ENCODE measurements at regions not wholly inside any gene's neighbourhood (a gene's known extent, or its start where the extent isn't known, plus 50 kb on each side); places are given as distances from the start of the nearest gene placed in this dataset.
A peak's percentile ranks its signal among the peaks of the same experiment; 100 is the strongest.
"Not testable (repeated sequence)": the region's sequence is repeated elsewhere in the genome, so short reads cannot be mapped to it uniquely, and the experiment has no call there.

- DNase-seq (ENCODE audit: low spot score): no peak
- FAIRE-seq: no peak
Observed at GRCh38 chr17:36844601-36845000, 92.7 kb upstream of the LHX1 start.

DNA sequence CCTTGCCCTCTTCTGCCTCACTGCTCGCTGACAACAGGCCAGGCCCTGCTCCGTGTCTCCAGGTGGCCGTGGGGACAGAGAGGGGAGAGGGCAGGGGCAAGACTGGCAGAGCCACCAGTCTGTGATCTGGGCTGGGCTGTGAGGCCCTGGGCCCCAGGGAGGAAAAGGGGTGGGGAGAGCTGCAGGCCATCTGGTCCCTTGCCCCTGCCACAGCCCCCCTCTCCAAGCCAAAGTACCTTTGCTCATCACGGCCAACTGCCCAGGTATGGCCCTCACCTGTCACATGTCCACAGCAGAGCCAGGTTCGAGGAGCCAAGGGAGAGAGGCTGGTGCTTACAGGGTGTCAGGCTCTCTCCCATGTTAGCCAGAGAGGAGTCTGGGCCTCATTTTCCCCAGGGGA lies 91.4 kb upstream of the LHX1 start:
- no peak for DNase-seq (ENCODE audit: low spot score)
- no peak for FAIRE-seq

- FAIRE-seq: no peak
Observed at GRCh38 chr17:36846410-36847292, 90.6 kb upstream of the LHX1 start.

DNA sequence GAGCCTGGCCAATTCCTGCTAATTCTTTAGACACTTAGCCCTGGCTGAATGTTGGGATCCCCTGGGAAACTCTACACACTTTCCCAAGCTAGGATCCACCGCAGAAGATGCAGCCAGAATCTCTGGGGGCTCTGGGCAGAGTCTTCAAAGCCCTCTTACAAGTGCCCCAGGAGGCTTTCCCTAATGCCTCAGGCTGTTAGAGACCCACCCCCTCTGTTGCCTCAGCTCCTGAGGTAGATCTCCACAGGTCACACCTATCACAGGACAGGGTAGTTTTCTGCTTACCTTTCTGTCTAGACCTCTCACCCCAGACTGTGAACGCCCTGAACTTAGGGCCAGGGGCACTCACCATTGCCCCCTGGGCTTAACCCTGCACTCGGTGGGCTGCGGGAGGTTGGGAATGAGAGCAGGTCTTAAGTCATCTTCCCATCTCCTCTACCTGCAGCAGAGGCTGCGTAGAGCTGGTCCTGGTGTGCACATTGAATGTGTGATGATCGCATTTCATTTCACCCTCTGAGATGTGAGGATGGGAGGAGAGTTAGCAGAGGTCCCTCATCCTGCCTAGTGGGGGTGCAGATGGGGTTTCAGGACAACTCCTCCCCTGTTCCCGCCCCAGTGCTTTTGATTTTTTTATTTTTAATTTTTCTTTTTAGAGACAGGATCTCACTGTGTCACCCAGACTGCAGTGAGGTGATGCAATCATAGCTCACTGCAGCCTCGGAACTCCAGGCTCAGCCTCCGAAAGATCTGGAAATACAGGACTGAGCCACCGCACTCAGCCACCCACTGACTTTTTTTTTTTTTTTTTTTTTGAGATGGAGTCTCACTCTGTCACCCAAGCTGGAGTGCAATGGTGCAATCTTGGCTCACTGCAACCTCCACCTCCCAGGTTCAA lies 89.0 kb upstream of the LHX1 start:
- DNase-seq (ENCODE audit: low spot score): no peak
- FAIRE-seq: no peak

More at GRCh38 chr17:36846410-36847292, 90.6 kb upstream of the LHX1 start:
- DNase-seq (ENCODE audit: low spot score): no peak

GRCh38 chr17:36849020-36849419 lies 88.3 kb upstream of the LHX1 start:
- not testable (repeated sequence) for FAIRE-seq

GRCh38 chr17:36849871-36850348 lies 87.4 kb upstream of the LHX1 start:
- DNase-seq (ENCODE audit: low spot score): peak; percentile 83
- FAIRE-seq: no peak

More at GRCh38 chr17:36849020-36849419, 88.3 kb upstream of the LHX1 start:
- not testable (repeated sequence) for DNase-seq (ENCODE audit: low spot score)

- FAIRE-seq: no peak
- DNase-seq (ENCODE audit: low spot score): peak; percentile 85
Observed at GRCh38 chr17:36850790-36851189, 86.5 kb upstream of the LHX1 start.

DNA sequence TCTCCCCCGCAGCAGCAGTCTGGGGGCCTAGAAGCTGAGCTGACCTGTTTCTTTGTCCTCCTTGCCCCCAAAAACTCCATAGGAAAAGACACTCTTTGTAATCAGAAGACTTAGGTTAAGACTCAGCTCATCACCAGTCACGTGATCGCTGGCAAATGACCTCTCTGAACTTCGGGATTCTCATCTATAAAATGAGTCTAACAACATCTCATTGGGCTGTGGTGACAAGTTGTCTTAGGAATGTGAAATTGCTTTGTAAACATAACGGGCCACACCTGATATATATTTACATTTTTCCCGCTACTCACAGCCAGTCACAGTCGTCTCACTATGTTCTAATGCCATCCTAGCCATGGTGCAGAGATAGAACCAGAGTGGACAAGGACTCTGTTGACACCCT lies 86.0 kb upstream of the LHX1 start:
- FAIRE-seq: no peak
- DNase-seq (ENCODE audit: low spot score): peak; percentile 60

DNA sequence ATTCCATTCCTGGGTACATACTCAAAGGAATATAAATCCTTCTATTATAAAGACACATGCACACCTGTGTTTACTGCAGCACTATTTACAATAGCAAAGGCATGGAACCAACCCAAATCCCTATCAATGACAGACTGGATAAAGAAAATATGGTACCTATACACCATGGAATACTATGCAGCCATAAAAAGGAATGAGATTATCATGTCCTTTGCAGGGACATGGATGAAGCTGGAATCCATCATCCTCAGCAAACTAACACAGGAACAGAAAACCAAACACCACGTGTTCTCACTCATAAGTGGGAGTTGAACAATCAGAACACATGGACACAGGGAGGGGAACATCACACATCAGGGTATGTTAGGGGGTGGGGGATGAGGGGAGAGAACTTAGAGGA lies 84.8 kb upstream of the LHX1 start:
- not testable (repeated sequence) for DNase-seq (ENCODE audit: low spot score); FAIRE-seq

- FAIRE-seq (no peak), DNase-seq (ENCODE audit: low spot score) (no peak)
Observed at GRCh38 chr17:36854982-36855381, 82.3 kb upstream of the LHX1 start.

GRCh38 chr17:36855459-36855858 lies 81.8 kb upstream of the LHX1 start:
- FAIRE-seq (no peak), DNase-seq (ENCODE audit: low spot score) (no peak)

DNA sequence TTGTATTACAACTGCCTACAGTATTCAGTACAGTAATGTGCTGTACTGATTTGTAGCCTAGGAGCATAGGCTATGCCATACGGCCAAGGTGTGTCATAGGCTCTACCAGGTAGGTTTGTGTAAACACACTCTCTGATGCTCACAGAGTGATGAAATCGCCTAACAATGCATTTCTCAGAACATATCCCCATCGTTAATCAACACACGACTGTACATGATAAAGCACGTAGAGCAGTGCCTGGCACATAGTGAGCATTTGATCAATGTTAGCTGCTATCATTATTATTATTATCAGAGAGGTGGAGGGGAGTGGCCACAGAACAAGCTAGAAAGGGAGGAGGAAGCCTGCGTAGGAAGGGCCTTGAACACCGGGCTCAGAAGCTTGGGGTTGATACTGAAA lies 81.1 kb upstream of the LHX1 start:
- no peak for FAIRE-seq
- no peak for DNase-seq (ENCODE audit: low spot score)

DNA sequence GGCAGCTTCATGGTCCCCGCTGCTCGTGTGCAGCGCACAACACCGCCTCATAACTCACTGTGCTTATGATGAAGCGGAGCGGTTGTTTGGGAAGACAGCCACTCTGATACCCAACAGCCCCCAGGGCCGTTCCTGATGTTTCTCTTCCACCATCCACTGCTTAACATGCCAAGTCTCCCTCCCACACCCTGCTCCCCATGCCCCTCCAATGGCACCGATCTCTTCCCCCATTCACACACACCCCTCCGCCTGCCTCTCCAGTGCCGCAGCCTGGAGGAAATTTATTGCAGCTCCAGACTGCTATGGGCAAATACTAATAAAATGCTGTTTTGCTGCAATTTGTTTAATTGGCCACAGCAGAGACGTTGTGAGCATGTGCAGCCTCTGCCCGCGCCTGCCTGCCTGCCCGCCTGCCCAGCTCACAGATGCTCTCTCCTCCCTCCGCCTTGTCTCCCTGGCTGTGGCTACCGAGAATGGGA lies 80.3 kb upstream of the LHX1 start:
- no peak for FAIRE-seq

GRCh38 chr17:36857698-36858097 lies 79.6 kb upstream of the LHX1 start:
- no peak for FAIRE-seq
- DNase-seq (ENCODE audit: low spot score): no peak

More for the DNA sequence above, 80.3 kb upstream of the LHX1 start:
- DNase-seq (ENCODE audit: low spot score): no peak

- DNase-seq (ENCODE audit: low spot score): peak; percentile 45
- no peak for FAIRE-seq
Observed at GRCh38 chr17:36858119-36859002, 78.9 kb upstream of the LHX1 start.

GRCh38 chr17:36859003-36859300 lies 78.3 kb upstream of the LHX1 start:
- FAIRE-seq: no peak

DNA sequence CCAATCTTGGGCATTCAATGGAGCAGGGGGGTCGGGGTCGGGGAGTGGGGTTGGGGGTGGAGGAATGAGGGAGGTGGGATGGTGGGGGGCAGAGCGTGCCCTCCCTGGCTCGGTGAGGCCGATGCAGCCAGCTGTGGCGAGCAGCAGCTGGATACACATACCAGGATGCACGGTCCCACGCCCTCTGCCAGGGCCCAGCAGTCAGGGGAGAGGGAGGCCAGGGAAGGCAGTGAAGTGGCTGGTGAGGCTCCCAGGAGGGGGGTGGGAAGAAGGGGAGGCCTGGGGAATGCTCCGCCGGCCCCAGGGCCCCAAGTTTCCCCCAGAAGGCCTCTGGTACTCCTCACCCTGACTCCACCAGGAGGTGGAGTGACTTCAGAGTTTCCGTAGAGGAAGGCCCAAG lies 77.6 kb upstream of the LHX1 start:
- FAIRE-seq (no peak), DNase-seq (ENCODE audit: low spot score) (no peak)

More at GRCh38 chr17:36859003-36859300, 78.3 kb upstream of the LHX1 start:
- no peak for DNase-seq (ENCODE audit: low spot score)

GRCh38 chr17:36861531-36861930 lies 75.7 kb upstream of the LHX1 start:
- FAIRE-seq (no peak), DNase-seq (ENCODE audit: low spot score) (no peak)

DNA sequence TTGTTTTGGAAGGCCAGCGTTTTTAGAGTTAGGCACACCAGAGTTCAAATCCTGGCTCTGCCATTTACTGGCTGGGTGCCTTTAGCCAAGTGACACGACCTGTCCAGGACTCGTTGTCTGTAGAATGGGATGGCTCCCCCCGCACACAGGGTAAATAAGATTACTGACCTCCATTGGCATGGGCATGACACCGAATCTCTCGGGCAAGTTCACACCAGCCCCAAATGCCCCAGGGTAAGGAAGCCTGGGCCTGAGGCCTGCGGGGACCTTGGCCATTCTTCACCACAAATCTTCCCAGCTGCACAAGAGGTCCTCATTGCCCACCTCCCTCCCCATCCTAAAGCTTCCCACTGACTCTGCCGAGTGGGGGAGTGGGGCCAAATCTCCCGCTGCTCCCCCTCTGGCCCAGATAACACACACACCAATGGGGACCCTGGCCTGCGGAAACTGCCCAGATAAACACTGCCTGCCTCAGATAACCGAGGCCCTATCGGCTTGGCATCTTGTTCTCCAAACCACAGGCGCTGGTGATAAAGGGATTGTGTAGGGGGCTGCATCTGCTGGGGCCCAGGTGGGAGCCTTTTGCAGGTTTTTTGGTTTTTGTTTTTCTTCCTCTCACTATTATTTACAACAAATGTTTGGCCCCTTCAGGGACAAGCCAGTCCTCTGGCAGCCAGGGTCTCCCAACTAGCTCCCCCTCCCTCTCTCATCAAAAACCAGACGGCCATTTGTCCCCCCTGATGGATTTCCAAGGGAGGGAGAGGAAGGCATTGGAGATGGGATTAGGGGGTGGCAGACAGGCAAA lies 75.0 kb upstream of the LHX1 start:
- DNase-seq (ENCODE audit: low spot score) (no peak), FAIRE-seq (no peak)

GRCh38 chr17:36863131-36863530 lies 74.1 kb upstream of the LHX1 start:
- DNase-seq (ENCODE audit: low spot score) (no peak), FAIRE-seq (no peak)
